GM13977 (cell line): ENCODE measurements at regions not wholly inside any gene's neighbourhood (a gene's known extent, or its start where the extent isn't known, plus 50 kb on each side); places are given as distances from the start of the nearest gene placed in this dataset.
"Not testable (repeated sequence)": the region's sequence is repeated elsewhere in the genome, so short reads cannot be mapped to it uniquely, and the experiment has no call there.

Experiments used
- DNase-seq: peaks from one replicate; pipeline ENCODE4 v3.0.0; 2012; ENCODE audit warnings: low spot score
- CTCF ChIP-seq: IDR thresholded peaks from 2 replicates; pipeline ENCODE4 v1.5.1; 2012; ENCODE audit warnings: mild to moderate bottlenecking, control low read depth; ENCODE audit not compliant: insufficient read depth; ENCODE audit errors: extremely low read depth, missing control alignments
- in situ Hi-C: fragments of 300-500 bp; cut with MboI; formaldehyde crosslinking; loops from one replicate; pipeline ENCODE4 v1.12.0; 2022; ENCODE audit warnings: low sequenced_read_pairs, low pct_unique_long_range_greater_than_20kb, mixed read lengths, inconsistent platforms; ENCODE audit not compliant: unreplicated experiment

GRCh38 chr3:84685467-84685866 lies 273.3 kb upstream of the CADM2 start:
- DNase-seq = no peak
- no peak for TF ChIP-seq CTCF
- in situ Hi-C loops = no loop called here

- in situ Hi-C loops = no loop called here
- no peak for TF ChIP-seq CTCF
- no peak for DNase-seq
These were observed 266.5 kb upstream of the CADM2 start for GRCh38 chr3:84692261-84692660.

GRCh38 chr3:84710288-84710687 lies 248.5 kb upstream of the CADM2 start:
- DNase-seq, in situ Hi-C loops: not testable (repeated sequence)

GRCh38 chr3:84717894-84718293 lies 240.9 kb upstream of the CADM2 start:
- DNase-seq = no peak
- no peak for TF ChIP-seq CTCF
- in situ Hi-C loops = no loop called here

GRCh38 chr3:84724877-84725276 lies 233.9 kb upstream of the CADM2 start:
- DNase-seq = no peak
- TF ChIP-seq CTCF = no peak
- in situ Hi-C loops = no loop called here

- no peak for TF ChIP-seq CTCF
- in situ Hi-C loops = no loop called here
These were observed 231.2 kb upstream of the CADM2 start for GRCh38 chr3:84727616-84728015.

GRCh38 chr3:84734731-84735130 lies 224.1 kb upstream of the CADM2 start:
- DNase-seq, in situ Hi-C loops: not testable (repeated sequence)

More at GRCh38 chr3:84727616-84728015, 231.2 kb upstream of the CADM2 start:
- DNase-seq = no peak

- TF ChIP-seq CTCF = no peak
- in situ Hi-C loops = no loop called here
- no peak for DNase-seq
These were observed 220.7 kb upstream of the CADM2 start for GRCh38 chr3:84738086-84738485.
